Inflammatory macrophage treated with lipopolysaccharide for 4 hours (primary cell): ENCODE measurements at regions not wholly inside any gene's neighbourhood (a gene's known extent, or its start where the extent isn't known, plus 50 kb on each side); places are given as distances from the start of the nearest gene placed in this dataset.

Experiments
- DNase-seq: peaks from one replicate; pipeline ENCODE4 v3.0.0-alpha.2; 2020

GRCh38 chr19:28026636-28027035 is 1186.3 kb downstream of the UQCRFS1 start:
- no peak for DNase-seq

GRCh38 chr19:28024920-28025319 is 1188.0 kb downstream of the UQCRFS1 start:
- no peak for DNase-seq

GRCh38 chr19:28023064-28023463 is 1189.9 kb downstream of the UQCRFS1 start:
- DNase-seq, result no peak

- DNase-seq, result no peak
Observed at GRCh38 chr19:28022506-28022905, 1190.4 kb downstream of the UQCRFS1 start.

- DNase-seq, result no peak
Observed at GRCh38 chr19:28021259-28022185, 1191.4 kb downstream of the UQCRFS1 start.

GRCh38 chr19:28020619-28021258 is 1192.2 kb downstream of the UQCRFS1 start:
- no peak for DNase-seq

- DNase-seq, result no peak
Observed at GRCh38 chr19:28019901-28020300, 1193.0 kb downstream of the UQCRFS1 start.

GRCh38 chr19:28019371-28019770 is 1193.6 kb downstream of the UQCRFS1 start:
- DNase-seq, result no peak

GRCh38 chr19:28018499-28018898 is 1194.5 kb downstream of the UQCRFS1 start:
- no peak for DNase-seq

GRCh38 chr19:28014615-28015405 is 1198.1 kb downstream of the UQCRFS1 start:
- DNase-seq, result no peak

- DNase-seq, result no peak
Observed at GRCh38 chr19:28012361-28012760, 1200.6 kb downstream of the UQCRFS1 start.

GRCh38 chr19:28010656-28011055 is 1202.3 kb downstream of the UQCRFS1 start:
- no peak for DNase-seq

GRCh38 chr19:28009696-28010095 is 1203.3 kb downstream of the UQCRFS1 start:
- DNase-seq, result no peak

GRCh38 chr19:28008695-28009094 is 1204.3 kb downstream of the UQCRFS1 start:
- DNase-seq, result no peak

GRCh38 chr19:28003543-28003942 is 1209.4 kb downstream of the UQCRFS1 start:
- DNase-seq, result no peak

GRCh38 chr19:27997069-27997468 is 1215.9 kb downstream of the UQCRFS1 start:
- DNase-seq, result no peak

- no peak for DNase-seq
Observed at GRCh38 chr19:27993619-27994570, 1219.1 kb downstream of the UQCRFS1 start.

- no peak for DNase-seq
Observed at GRCh38 chr19:27986299-27986698, 1226.7 kb downstream of the UQCRFS1 start.

- no peak for DNase-seq
Observed at GRCh38 chr19:27975419-27976005, 1237.4 kb downstream of the UQCRFS1 start.

- no peak for DNase-seq
Observed at GRCh38 chr19:27974082-27974513, 1238.9 kb downstream of the UQCRFS1 start.

GRCh38 chr19:27972291-27973040 is 1240.5 kb downstream of the UQCRFS1 start:
- DNase-seq, result no peak
